Uterus (tissue), 2 donors: ENCODE measurements at regions not wholly inside any gene's neighbourhood (a gene's known extent, or its start where the extent isn't known, plus 50 kb on each side); places are given as distances from the start of the nearest gene placed in this dataset.

Source experiments
- CTCF ChIP-seq, 4 experiments: fragments of 200-600 bp in 2 of 4; fragments of 450-650 bp in 2 of 4; sonication (generic) in 2 of 4; IDR thresholded peaks; one replicate each; pipeline ENCODE4 v1.5.1; 2016 to 2019; ENCODE audit warnings: antibody characterized with exemption in 4 of 4, mild to moderate bottlenecking in 2 of 4, moderate library complexity in 1 of 4
- POLR2A ChIP-seq, 2 donors: fragments of 450-650 bp; IDR thresholded peaks; one replicate each; pipeline ENCODE4 v1.6.1; 2016; ENCODE audit warnings: antibody characterized with exemption in 2 of 2, mild to moderate bottlenecking in 1 of 2, moderate library complexity in 1 of 2

- TF ChIP-seq CTCF (IDR thresholded peaks at IDR 0.05) = no peak
- no peak for TF ChIP-seq POLR2A (IDR thresholded peaks at IDR 0.05)
These were observed 69.2 kb upstream of the SLC6A6 start for GRCh38 chr3:14333215-14333614.
